Glutamatergic neuron (in vitro differentiated cells): ENCODE measurements at regions not wholly inside any gene's neighbourhood (a gene's known extent, or its start where the extent isn't known, plus 50 kb on each side); places are given as distances from the start of the nearest gene placed in this dataset.

Experiments used
- DNase-seq: peaks from one replicate; pipeline ENCODE4 v3.0.0; 2022
- H3K27ac Mint-ChIP-seq: one replicate; pipeline ENCODE4 v1.8.0; 2020; ENCODE audit warnings: mild to moderate bottlenecking, mixed read lengths, inconsistent platforms; ENCODE audit not compliant: unreplicated experiment
- H3K27me3 Mint-ChIP-seq: one replicate; pipeline ENCODE4 v1.8.0; 2020; ENCODE audit warnings: mild to moderate bottlenecking, moderate library complexity, mixed read lengths, inconsistent platforms; ENCODE audit not compliant: unreplicated experiment
- H3K36me3 Mint-ChIP-seq: one replicate; pipeline ENCODE4 v1.8.0; 2020; ENCODE audit warnings: mild to moderate bottlenecking, mixed read lengths, inconsistent platforms; ENCODE audit not compliant: unreplicated experiment
- H3K4me1 Mint-ChIP-seq: one replicate; pipeline ENCODE4 v1.8.0; 2020; ENCODE audit warnings: mild to moderate bottlenecking, low read depth, mixed read lengths, inconsistent platforms; ENCODE audit not compliant: unreplicated experiment
- H3K4me3 Mint-ChIP-seq: one replicate; pipeline ENCODE4 v1.8.0; 2020; ENCODE audit warnings: mild to moderate bottlenecking, mixed read lengths, inconsistent platforms; ENCODE audit not compliant: unreplicated experiment
- H3K9me3 Mint-ChIP-seq: one replicate; pipeline ENCODE4 v1.8.0; 2020; ENCODE audit warnings: mild to moderate bottlenecking, moderate library complexity, mixed read lengths, inconsistent platforms; ENCODE audit not compliant: unreplicated experiment
- TF ChIP-seq, protein P1 (sequence below): fragments of 200-600 bp; sonication (generic); IDR thresholded peaks from one replicate; pipeline ENCODE4 v1.5.0; 2021; ENCODE audit not compliant: partially characterized antibody, unreplicated experiment

DNA sequence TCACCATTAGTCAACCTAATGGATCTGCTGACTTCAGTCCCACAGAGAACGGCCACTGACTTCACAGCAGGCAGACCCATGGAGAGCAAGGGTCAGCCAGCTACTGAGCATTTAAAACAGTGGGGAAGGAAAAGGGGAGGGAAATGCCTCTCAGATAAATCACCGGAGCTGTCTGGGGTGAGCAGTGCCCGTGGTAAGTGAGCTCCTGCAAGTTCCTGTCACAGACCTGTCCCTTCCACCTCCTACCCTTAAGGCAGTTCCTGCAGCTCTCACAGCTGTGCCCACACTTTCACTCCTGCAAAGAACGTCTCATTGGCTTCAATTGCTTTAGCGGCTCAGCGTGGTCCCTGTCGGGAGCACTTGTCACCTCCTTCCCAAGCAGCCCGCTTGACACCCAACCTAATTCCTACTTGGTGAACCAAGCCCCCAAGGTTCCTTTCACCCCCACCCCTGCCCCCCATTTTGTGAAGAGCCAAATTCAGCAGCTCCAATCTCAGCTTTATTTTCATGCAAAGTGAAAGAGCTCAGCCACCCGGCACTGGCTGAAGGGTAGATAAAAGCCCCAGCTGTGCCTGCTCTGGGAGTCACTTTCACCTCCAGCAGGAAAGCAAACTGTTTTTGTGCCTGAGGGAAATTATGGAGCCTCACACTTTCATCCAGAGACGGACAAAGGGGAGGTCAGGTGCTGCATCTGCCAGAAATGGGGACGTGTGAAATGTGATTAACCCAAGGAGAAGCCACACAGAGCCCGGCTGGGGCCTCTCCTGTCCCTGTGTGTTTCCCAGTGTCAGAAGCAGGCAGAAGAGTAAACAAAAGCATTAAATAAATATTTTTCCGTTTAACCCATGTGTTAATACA lies 306.2 kb downstream of the TTLL7 start:
- H3K27ac Mint-ChIP-seq = peak overlapping the region; percentile 97
- peak overlapping the region; percentile 77 for H3K4me3 Mint-ChIP-seq
- peaks cover 51% of the 10 kb centered on the region for H3K4me1 Mint-ChIP-seq
- peaks cover 8% of the 10 kb centered on the region for H3K36me3 Mint-ChIP-seq
- peaks cover 4% of the 10 kb centered on the region for H3K27me3 Mint-ChIP-seq
- TF ChIP-seq, protein P1, sequence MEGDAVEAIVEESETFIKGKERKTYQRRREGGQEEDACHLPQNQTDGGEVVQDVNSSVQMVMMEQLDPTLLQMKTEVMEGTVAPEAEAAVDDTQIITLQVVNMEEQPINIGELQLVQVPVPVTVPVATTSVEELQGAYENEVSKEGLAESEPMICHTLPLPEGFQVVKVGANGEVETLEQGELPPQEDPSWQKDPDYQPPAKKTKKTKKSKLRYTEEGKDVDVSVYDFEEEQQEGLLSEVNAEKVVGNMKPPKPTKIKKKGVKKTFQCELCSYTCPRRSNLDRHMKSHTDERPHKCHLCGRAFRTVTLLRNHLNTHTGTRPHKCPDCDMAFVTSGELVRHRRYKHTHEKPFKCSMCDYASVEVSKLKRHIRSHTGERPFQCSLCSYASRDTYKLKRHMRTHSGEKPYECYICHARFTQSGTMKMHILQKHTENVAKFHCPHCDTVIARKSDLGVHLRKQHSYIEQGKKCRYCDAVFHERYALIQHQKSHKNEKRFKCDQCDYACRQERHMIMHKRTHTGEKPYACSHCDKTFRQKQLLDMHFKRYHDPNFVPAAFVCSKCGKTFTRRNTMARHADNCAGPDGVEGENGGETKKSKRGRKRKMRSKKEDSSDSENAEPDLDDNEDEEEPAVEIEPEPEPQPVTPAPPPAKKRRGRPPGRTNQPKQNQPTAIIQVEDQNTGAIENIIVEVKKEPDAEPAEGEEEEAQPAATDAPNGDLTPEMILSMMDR = no peak
- peak; percentile 51 for DNase-seq
- H3K9me3 Mint-ChIP-seq = peaks cover 1% of the 10 kb centered on the region

DNA sequence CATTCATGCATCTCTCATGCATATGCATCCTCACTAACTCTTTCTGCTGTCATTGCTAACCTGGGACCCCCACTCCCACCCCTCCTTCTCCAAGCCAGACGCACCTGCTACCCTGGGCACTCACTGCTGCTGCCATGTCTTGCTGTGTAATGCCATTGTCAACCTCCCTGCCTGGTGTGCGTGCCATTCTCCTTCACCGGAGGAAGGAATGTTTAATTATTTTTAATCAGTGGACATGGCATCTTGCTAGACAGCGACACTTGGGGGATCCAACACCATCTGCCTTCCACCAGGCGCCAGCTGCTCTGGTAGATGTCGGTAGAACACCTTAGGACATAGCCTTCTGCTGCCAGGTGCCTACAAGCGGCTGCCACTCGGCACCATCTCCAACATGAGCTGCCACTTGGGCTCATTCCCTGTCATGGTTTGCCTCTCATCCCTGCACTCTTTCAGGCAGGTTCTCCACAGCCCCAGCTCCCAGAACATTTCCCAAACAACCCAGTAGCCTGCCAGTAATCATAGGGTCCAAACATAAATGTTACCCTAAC lies 306.9 kb downstream of the TTLL7 start:
- peak overlapping the region; percentile 77 for H3K4me3 Mint-ChIP-seq
- peaks cover 4% of the 10 kb centered on the region for H3K27me3 Mint-ChIP-seq
- H3K9me3 Mint-ChIP-seq = peaks cover 3% of the 10 kb centered on the region
- DNase-seq = peak; percentile 19
- peak overlapping the region; percentile 97 for H3K27ac Mint-ChIP-seq
- H3K36me3 Mint-ChIP-seq = peaks cover 8% of the 10 kb centered on the region
- TF ChIP-seq, protein P1 = no peak
- peaks cover 47% of the 10 kb centered on the region for H3K4me1 Mint-ChIP-seq

DNA sequence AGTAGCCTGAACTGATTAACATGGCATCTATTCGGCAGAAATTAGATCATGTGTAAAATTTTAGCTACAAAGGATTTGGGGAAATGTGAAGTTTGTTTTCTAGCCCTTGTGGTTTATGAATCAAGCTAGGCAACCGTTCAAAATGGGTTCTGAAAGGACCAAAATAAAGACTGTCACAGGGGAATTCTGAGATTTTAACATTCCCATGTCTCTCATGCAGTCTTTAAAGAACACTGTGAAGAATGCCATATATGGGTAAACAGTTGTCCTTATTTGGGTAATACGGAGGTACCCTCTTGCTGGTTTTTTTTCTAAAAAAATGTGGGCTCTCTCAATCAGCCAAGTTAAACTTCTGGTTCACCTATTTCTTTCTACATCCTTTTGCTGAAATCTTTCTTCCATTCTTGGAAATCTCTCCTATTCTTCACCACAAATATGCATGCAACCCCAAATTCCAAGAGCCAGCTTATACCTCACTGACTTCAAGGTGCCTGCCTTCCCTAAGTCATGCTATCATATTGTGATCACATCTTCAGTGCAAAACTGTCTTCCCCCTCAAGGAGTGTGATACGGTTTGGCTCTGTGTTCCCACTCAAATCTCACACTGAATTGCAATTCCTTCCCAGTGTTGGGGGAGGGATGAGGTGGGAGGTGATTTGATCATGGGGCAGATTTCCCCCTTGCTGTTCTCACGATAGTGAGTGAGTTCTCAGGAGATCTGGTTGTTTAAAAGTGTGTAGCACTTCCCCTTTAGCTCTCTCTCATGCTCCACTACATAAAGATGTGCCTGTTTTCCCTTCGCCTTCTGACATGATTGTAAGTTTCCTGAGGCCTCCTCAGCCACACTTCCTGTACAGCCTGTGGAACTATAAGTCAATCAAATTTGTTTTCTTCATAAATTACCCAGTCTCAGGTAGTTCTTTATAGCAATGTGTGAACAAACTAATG lies 308.7 kb downstream of the TTLL7 start:
- H3K9me3 Mint-ChIP-seq = peaks cover 5% of the 10 kb centered on the region
- no peak overlapping the region for H3K4me3 Mint-ChIP-seq
- TF ChIP-seq, protein P1 = no peak
- peaks cover 4% of the 10 kb centered on the region for H3K27me3 Mint-ChIP-seq
- no peak overlapping the region for H3K27ac Mint-ChIP-seq
- DNase-seq = no peak
- peaks cover 33% of the 10 kb centered on the region for H3K4me1 Mint-ChIP-seq
- H3K36me3 Mint-ChIP-seq = peaks cover 8% of the 10 kb centered on the region

DNA sequence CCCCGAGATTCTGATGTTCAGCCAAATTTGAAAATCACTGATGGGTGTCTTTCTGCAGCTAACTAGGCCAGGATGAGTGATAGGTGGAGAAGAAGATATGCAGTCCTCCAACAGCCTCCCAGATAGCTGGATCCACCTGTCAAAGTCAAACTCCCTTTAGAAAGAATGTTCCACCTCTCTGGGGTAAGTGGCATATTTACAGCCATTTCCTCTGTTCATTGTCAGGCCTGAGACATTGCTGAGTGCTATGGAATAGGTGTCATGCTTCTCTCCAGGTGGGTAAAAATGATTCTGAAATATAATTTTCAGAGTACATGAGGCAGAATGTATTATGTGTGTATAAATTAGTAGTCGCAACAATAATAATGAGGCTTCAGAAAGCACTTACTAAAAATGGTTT lies 316.8 kb downstream of the TTLL7 start:
- Mint-ChIP-seq H3K27ac (no peak overlapping the region), H3K4me1 (no peaks in the 10 kb centered on the region), H3K4me3 (no peak overlapping the region), H3K9me3 (peaks cover 5% of the 10 kb centered on the region), H3K27me3 (no peaks in the 10 kb centered on the region), H3K36me3 (no peaks in the 10 kb centered on the region)
- DNase-seq = no peak
- TF ChIP-seq, protein P1 = no peak
